Left cardiac atrium (tissue), 4 donors: ENCODE measurements at regions not wholly inside any gene's neighbourhood (a gene's known extent, or its start where the extent isn't known, plus 50 kb on each side); places are given as distances from the start of the nearest gene placed in this dataset.
"Not testable (repeated sequence)": the region's sequence is repeated elsewhere in the genome, so short reads cannot be mapped to it uniquely, and the experiment has no call there.

Experiments used
- ATAC-seq, 2 donors: fragments of 200-7000 bp; cut with Tn5 transposase; one replicate each; pipeline ENCODE4 v1.9.1; 2020; ENCODE audit warnings: mild to moderate bottlenecking in 2 of 2, moderate library complexity in 2 of 2
- DNase-seq: peaks from one replicate; pipeline ENCODE4 v3.0.0-alpha.2; 2020
- intact Hi-C, 2 donors: fragments of 100-400 bp; cut with DNase I; formaldehyde crosslinking; loops; one replicate each; pipeline versions ENCODE4 v1.14.1 to v1.15.1; 2022 to 2023
- donor health status: DM: no; HTN: yes; CAD: no.
- donor health status: DM: no; HTN: yes; CAD: no; lungs with severe emphysema.
- donor health status: DM: yes; HTN: yes; CAD: no.
- donor health status: Dilated cardiomyopathy.

GRCh38 chr11:96506041-96506440, 116.2 kb downstream of the JRKL start:
- DNase-seq (no peak), ATAC-seq (no peak)
- intact Hi-C loops = loop anchor here in 1 of 2 donors (1.0 kb wide), 1 partner anchor 10 kb away; no protein-coding TSS in a partner anchor

GRCh38 chr11:96506953-96507354, 117.1 kb downstream of the JRKL start:
- intact Hi-C loops = loop anchor here in 1 of 2 donors (1.0 kb wide), 1 partner anchor 9 kb away; no protein-coding TSS in a partner anchor
- no peak for ATAC-seq
- no peak for DNase-seq

GRCh38 chr11:96508861-96509260, 119.0 kb downstream of the JRKL start:
- intact Hi-C loops = no loop called here
- ATAC-seq (no peak), DNase-seq (no peak)

- intact Hi-C loops = no loop called here
- ATAC-seq (no peak), DNase-seq (no peak)
These were observed 131.1 kb downstream of the JRKL start for GRCh38 chr11:96520939-96521338.

GRCh38 chr11:96523656-96524055, 133.8 kb downstream of the JRKL start:
- DNase-seq = no peak
- ATAC-seq = no peak
- intact Hi-C loops = no loop called here

GRCh38 chr11:96524475-96524874, 134.7 kb downstream of the JRKL start:
- ATAC-seq = no peak
- intact Hi-C loops = no loop called here

DNA sequence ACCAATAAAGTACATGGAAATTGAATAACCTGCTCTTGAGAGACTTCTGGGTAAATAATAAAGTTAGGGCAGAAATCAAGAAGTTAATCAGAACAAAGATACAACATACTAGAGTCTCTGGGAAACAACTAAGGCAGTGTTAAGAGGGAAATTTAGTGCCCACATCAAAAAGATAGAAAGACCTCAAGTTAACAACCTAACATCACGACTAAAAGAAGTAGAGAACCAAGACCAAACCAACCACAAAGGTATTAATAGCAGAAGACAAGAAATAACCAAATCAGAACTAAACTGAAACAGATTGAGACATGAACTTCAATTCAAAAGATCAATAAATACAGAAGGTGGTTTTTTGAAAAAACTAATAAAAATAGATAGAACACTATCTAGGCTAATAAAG, 140.7 kb downstream of the JRKL start:
- no peak for DNase-seq

More at GRCh38 chr11:96524475-96524874, 134.7 kb downstream of the JRKL start:
- DNase-seq = no peak

GRCh38 chr11:96538104-96538503, 148.3 kb downstream of the JRKL start:
- no peak for ATAC-seq
- intact Hi-C loops = no loop called here
- no peak for DNase-seq

More for the DNA sequence above, 140.7 kb downstream of the JRKL start:
- no peak for ATAC-seq
- intact Hi-C loops = no loop called here

DNA sequence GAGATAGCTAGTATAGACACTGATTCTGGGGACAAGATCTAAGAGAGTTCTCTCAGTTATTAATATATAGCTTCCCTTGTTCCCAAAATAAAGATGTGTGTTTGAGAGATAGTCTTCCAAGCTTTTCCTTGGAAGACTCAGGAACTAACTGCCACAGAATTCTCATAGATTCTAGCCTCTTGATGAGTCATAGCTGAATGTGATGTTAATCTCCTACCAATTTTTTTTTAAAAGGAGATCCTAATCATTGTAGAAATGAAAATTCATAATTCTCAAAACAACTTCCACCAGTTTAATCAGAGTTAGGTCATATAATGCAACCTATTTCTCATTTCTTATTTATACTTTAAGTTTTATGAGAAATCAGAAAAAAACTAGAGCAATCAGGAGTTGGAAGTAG, 148.8 kb downstream of the JRKL start:
- no peak for ATAC-seq
- intact Hi-C loops = no loop called here
- DNase-seq = no peak

DNA sequence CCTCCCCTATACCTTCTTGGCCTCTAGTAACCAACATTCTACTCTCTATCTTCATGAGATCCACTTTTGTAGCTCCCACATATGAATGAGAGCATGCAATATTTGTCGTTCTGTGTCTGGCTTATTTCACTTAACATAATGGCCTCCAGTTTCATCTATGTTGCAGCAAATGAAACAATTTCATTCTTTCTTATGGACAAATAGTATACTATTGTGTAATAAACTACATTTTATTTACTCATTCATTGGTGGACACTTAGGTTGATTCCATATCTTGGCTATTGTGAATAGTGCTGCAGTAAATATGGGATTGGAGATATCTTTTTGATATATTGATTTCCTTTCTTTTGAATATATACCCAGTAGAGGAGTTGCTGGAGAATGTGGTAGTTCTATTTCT, 151.1 kb downstream of the JRKL start:
- no peak for DNase-seq
- intact Hi-C loops = no loop called here
- no peak for ATAC-seq

- intact Hi-C loops = no loop called here
These were observed 153.4 kb downstream of the JRKL start for GRCh38 chr11:96543177-96543576.

GRCh38 chr11:96545192-96545591, 155.4 kb downstream of the JRKL start:
- ATAC-seq, DNase-seq, intact Hi-C loops: not testable (repeated sequence)

More at GRCh38 chr11:96543177-96543576, 153.4 kb downstream of the JRKL start:
- ATAC-seq = no peak
- no peak for DNase-seq

- ATAC-seq = no peak
- DNase-seq = no peak
- intact Hi-C loops = no loop called here
These were observed 161.3 kb downstream of the JRKL start for GRCh38 chr11:96551136-96551535.

DNA sequence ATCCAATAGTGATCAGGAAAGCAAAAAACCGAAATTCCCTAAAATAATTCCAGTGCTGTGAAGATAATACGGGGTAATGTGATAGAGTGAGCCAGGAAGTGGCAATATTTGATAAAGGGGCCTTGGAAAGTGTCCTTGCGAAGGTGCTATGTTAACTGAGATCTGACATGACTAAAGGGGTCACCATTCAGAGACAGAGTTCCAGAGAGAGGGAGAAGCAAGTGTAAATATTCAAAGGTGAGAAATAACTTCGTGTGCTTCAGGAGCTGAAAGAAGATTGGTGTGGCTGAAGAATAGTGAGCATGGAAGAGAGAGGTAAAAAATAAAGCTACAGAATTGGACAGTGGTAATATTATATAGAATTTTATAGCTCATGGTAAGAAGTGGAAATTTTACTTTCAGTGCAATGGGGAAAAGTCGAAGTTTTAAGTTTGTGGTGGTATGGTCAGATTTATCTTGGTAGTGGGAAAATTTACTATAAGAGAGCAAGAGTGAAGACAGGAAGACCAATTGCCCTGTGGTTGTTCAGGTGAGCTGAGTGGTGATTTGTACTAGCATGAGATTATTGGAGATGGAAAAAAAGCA, 164.5 kb downstream of the JRKL start:
- no peak for ATAC-seq
- intact Hi-C loops = no loop called here

GRCh38 chr11:96555826-96556225, 166.0 kb downstream of the JRKL start:
- ATAC-seq, intact Hi-C loops, DNase-seq: not testable (repeated sequence)

More for the DNA sequence above, 164.5 kb downstream of the JRKL start:
- no peak for DNase-seq

DNA sequence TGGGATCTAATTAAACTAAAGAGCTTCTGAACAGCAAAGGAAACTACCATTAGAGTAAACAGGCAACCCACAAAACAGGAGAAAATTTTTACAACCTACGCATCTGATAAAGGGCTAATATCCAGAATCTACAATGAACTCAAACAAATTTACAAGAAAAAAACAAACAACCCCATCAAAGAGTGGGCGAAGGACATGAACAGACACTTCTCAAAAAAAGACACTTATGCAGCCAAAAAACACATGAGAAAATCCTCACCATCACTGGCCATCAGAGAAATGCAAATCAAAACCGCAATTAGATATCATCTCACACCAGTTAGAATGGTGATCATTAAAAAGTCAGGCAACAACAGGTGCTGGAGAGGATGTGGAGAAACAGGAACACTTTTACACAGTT, 170.9 kb downstream of the JRKL start:
- DNase-seq, intact Hi-C loops, ATAC-seq: not testable (repeated sequence)

GRCh38 chr11:96567176-96567575, 177.4 kb downstream of the JRKL start:
- ATAC-seq (no peak), DNase-seq (no peak)
- intact Hi-C loops = no loop called here

DNA sequence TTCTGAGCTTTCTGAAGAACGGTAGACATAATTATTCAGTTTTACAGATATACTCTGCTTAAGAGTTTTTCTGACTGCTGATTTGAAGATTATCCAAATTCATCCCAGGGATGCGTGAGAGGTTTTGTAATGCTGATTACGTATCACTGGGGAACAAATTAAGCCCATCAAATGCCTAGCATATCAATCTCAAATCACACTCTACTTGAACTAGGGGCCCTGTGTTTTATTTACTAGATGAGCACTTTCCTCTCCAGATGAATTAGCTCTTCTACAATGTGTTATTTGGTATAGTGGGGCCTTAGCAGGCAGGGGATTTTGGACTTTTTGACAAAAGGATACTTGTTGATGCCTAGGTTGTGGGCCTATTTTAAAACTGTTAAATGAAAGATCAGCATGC, 177.9 kb downstream of the JRKL start:
- intact Hi-C loops = no loop called here
- DNase-seq (no peak), ATAC-seq (no peak)

DNA sequence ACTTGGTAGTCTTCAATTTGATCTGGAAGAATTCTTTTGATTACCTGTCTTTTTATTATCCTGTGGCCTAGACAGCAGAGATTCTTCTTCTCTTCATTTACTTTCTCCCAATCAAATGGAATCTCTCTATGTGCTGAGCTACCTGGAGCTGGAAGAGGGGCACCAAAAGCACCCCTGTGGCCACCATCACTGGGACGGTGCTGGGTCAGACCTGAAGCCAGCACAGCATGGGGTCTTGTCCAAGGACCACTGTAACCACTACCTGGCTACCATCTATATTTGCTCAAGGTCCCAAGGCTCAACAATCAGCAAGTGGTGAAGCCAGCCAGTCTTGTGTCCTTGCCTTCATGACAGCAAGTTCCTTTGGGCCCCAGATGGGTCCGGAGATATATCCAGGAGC, 186.6 kb downstream of the JRKL start:
- intact Hi-C loops = no loop called here
- no peak for ATAC-seq
- DNase-seq = no peak

GRCh38 chr11:96578379-96578778, 188.6 kb downstream of the JRKL start:
- intact Hi-C loops = no loop called here
- ATAC-seq (no peak), DNase-seq (no peak)

GRCh38 chr11:96579656-96580055, 189.8 kb downstream of the JRKL start:
- ATAC-seq (no peak), DNase-seq (no peak)
- intact Hi-C loops = no loop called here
